HepG2 (cell line): ENCODE measurements at regions not wholly inside any gene's neighbourhood (a gene's known extent, or its start where the extent isn't known, plus 50 kb on each side); places are given as distances from the start of the nearest gene placed in this dataset.

ENCODE experiments used
- ATAC-seq: fragments of 200-7000 bp; cut with Tn5 transposase; 3 replicates; pipeline ENCODE4 v1.9.1; 2020; ENCODE audit warnings: mild to moderate bottlenecking, moderate library complexity
- BruUV-seq: library from RNA; stranded (reverse); fragments of 400-500 nt; replicated peaks from 2 replicates; lab custom pipeline; 2021; lab: Mats Ljungman, UMichigan
- CTCF ChIA-PET: fragments of 300-600 bp; formaldehyde crosslinking; extraction: SDS; loops from one replicate; lab custom pipeline; 2021; ENCODE audit warnings: low total read pairs, inconsistent platforms, low intra/inter-chr PET ratio; lab: Yijun Ruan, JAX
- POLR2A ChIA-PET: fragments of 350-600 bp; sonication (Branson Sonifier 250); formaldehyde crosslinking; loops from one replicate; lab custom pipeline; 2020; ENCODE audit warnings: antibody characterized with exemption, inconsistent platforms; lab: Yijun Ruan, JAX
- DNase-seq: peaks from one replicate; pipeline ENCODE4 v3.0.0-alpha.2; 2015; ENCODE audit warnings: low spot score
- FAIRE-seq: peaks from 3 replicates; lab custom pipeline; 2011; peaks lifted over from hg19 to GRCh38; lab: Jason Lieb, UNC
- H2AFZ ChIP-seq: one replicate; pipeline ENCODE4 v1.6.1; 2011; ENCODE audit warnings: low read length, inconsistent platforms
- H3K27ac ChIP-seq: fragments of 300-600 bp; 3 replicates; pipeline ENCODE4 v1.8.0; 2011; ENCODE audit warnings: mixed run types, mild to moderate bottlenecking, mixed read lengths, low read length, inconsistent platforms; ENCODE audit not compliant: insufficient read depth; ENCODE audit errors: extremely low read length
- H3K27me3 ChIP-seq, 2 experiments: fragments of 200-600 bp in 1 of 2; 2 replicates in 1 of 2; 3 replicates in 1 of 2; pipeline versions ENCODE4 v1.6.0 to v1.8.0; 2011; ENCODE audit warnings: low read length in 2 of 2, mild to moderate bottlenecking in 2 of 2, moderate library complexity in 2 of 2, inconsistent platforms in 1 of 2; ENCODE audit not compliant: insufficient read depth in 2 of 2, control insufficient read depth in 1 of 2
- H3K36me3 ChIP-seq, 2 experiments: fragments of 200-600 bp in 1 of 2; replicated peaks in 1 of 2; 2 replicates in 1 of 2; 3 replicates in 1 of 2; pipeline versions ENCODE4 v1.5.1 to v1.8.0; 2011; ENCODE audit warnings: low read length in 2 of 2, inconsistent platforms in 1 of 2; ENCODE audit not compliant: insufficient read depth in 2 of 2, control insufficient read depth in 1 of 2
- H3K4me1 ChIP-seq: 2 replicates; pipeline ENCODE4 v1.5.1; 2012; ENCODE audit warnings: low read length, inconsistent platforms; ENCODE audit not compliant: insufficient read depth
- H3K4me2 ChIP-seq: 2 replicates; pipeline ENCODE4 v1.6.0; 2011; ENCODE audit warnings: low read depth, low read length, inconsistent platforms
- H3K4me3 ChIP-seq, 3 experiments: fragments of 200-600 bp in 1 of 3; sonication (generic), shearing (Covaris generic) in 1 of 3; replicated peaks in 1 of 3; 2 replicates each; pipeline ENCODE4 v1.5.1; 2011 to 2016; ENCODE audit warnings: low read length in 3 of 3, inconsistent platforms in 2 of 3, low read depth in 2 of 3, mild to moderate bottlenecking in 2 of 3, control low read depth in 1 of 3, mixed read lengths in 1 of 3; ENCODE audit not compliant: insufficient read depth in 1 of 3
- H3K79me2 ChIP-seq: one replicate; pipeline ENCODE4 v1.6.1; 2011; ENCODE audit warnings: low read length, inconsistent platforms; ENCODE audit not compliant: insufficient read depth
- H3K9ac ChIP-seq: 2 replicates; pipeline ENCODE4 v1.6.0; 2011; ENCODE audit warnings: mild to moderate bottlenecking, low read depth, low read length, inconsistent platforms; ENCODE audit not compliant: insufficient read depth
- H3K9me3 ChIP-seq: 2 replicates; pipeline ENCODE4 v1.5.1; 2012; ENCODE audit warnings: mild to moderate bottlenecking, low read length
- H4K20me1 ChIP-seq: 2 replicates; pipeline ENCODE4 v1.6.0; 2011; ENCODE audit warnings: inconsistent platforms, mild to moderate bottlenecking, low read length, moderate library complexity; ENCODE audit not compliant: insufficient read depth
- ATM ChIP-seq: fragments of 450-650 bp; IDR thresholded peaks from 2 replicates; pipeline ENCODE4 v1.7.1; 2017; ENCODE audit warnings: mild to moderate bottlenecking, borderline replicate concordance
- CENPT ChIP-seq: sonication (generic); formaldehyde crosslinking; IDR thresholded peaks from 2 replicates; pipeline ENCODE4 v1.8.0; 2022; ENCODE audit warnings: low read depth, mild to moderate bottlenecking, moderate library complexity, missing genetic modification reagents
- ELF3 ChIP-seq: IDR thresholded peaks from 2 replicates; pipeline ENCODE4 v1.6.1; 2016; ENCODE audit warnings: missing genetic modification reagents, missing compliant biosample characterization
- IRF2 ChIP-seq: IDR thresholded peaks from 2 replicates; pipeline ENCODE4 v1.6.1; 2018; ENCODE audit warnings: missing genetic modification reagents, missing compliant biosample characterization
- PAF1 ChIP-seq: IDR thresholded peaks from 2 replicates; pipeline ENCODE4 v1.6.1; 2016; ENCODE audit warnings: missing genetic modification reagents, missing compliant biosample characterization
- PITX1 ChIP-seq: sonication (generic); formaldehyde crosslinking; IDR thresholded peaks from 2 replicates; pipeline ENCODE4 v1.5.1; 2020; ENCODE audit warnings: mild to moderate bottlenecking, missing genetic modification reagents
- PRMT3 ChIP-seq: sonication (generic); formaldehyde crosslinking; IDR thresholded peaks from 2 replicates; pipeline ENCODE4 v1.8.1; 2022; ENCODE audit warnings: low read depth, mild to moderate bottlenecking, moderate library complexity, missing genetic modification reagents, borderline replicate concordance
- SOX5 ChIP-seq: IDR thresholded peaks from 2 replicates; pipeline ENCODE4 v1.6.1; 2016; ENCODE audit warnings: borderline replicate concordance
- XBP1 ChIP-seq: sonication (generic); formaldehyde crosslinking; IDR thresholded peaks from 2 replicates; pipeline ENCODE4 v1.5.0; 2020; ENCODE audit warnings: missing genetic modification reagents
- YY1 ChIP-seq: IDR thresholded peaks from 2 replicates; pipeline ENCODE4 v1.6.1; 2011; ENCODE audit warnings: low read length, low read depth, moderate library complexity, mild to moderate bottlenecking; ENCODE audit not compliant: insufficient read depth, insufficient replicate concordance
- ZBTB38 ChIP-seq: sonication (generic); formaldehyde crosslinking; IDR thresholded peaks from 2 replicates; pipeline ENCODE4 v1.5.1; 2020; ENCODE audit warnings: mild to moderate bottlenecking, missing genetic modification reagents
- ZNF607 ChIP-seq: sonication (generic); formaldehyde crosslinking; IDR thresholded peaks from 2 replicates; pipeline ENCODE4 v1.5.1; 2020; ENCODE audit warnings: missing genetic modification reagents, mild to moderate bottlenecking, borderline replicate concordance
- WGBS: methylation state at CpG from one replicate; pipeline ENCODE4 v1.1.6; 2017; ENCODE audit warnings: low lambda C conversion rate; 5-methylcytosine and 5-hydroxymethylcytosine counted together
- in situ Hi-C: cut with HindIII; loops from 2 replicates; pipeline ENCODE4 v1.10.0; 2017; ENCODE audit warnings: low pct_unique_long_range_greater_than_20kb; ENCODE audit not compliant: extremely low pct_ligation_motif_present
- intact Hi-C: fragments of 100-400 bp; cut with micrococcal nuclease; formaldehyde crosslinking; loops from one replicate; pipeline ENCODE4 v1.10.0; 2022; ENCODE audit not compliant: unreplicated experiment
- TF ChIP-seq, protein P1 (sequence below): sonication (generic); formaldehyde crosslinking; IDR thresholded peaks from 2 replicates; pipeline ENCODE4 v1.4.0; 2020; ENCODE audit warnings: missing genetic modification reagents
- TF ChIP-seq, protein P2 (sequence below): sonication (generic); formaldehyde crosslinking; IDR thresholded peaks from 2 replicates; pipeline ENCODE4 v1.4.0; 2020; ENCODE audit warnings: low read depth, mild to moderate bottlenecking, missing genetic modification reagents
- TF ChIP-seq, protein P3 (sequence below): sonication (generic); formaldehyde crosslinking; IDR thresholded peaks from 2 replicates; pipeline ENCODE4 v1.5.1; 2020; ENCODE audit warnings: mild to moderate bottlenecking, missing genetic modification reagents, moderate library complexity

DNA sequence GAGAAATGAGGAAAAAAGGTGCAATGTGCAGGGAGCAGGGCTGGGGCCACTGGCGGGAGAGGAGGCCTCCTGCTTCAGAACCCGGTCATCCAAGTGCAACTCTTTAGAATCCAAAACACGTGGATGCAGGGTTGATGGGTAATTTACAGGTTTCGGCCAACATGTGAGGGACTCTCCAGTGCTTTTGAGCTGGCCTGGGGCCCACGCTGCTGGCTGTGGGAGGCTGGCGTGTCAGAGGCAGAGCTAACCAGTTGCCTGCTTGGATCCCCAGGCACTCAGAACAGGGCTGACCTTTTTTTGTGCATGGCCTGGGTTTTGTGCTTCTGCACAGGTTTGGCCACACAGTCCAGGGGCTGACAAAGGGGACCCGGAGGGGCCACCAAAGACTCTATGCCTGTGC is 61.6 kb downstream of the GADD45G start:
- in situ Hi-C loops, result no loop called here
- POLR2A ChIA-PET, result no interaction called here
- Histone ChIP-seq H2AFZ (no peak overlapping the region), H3K36me3 (no peaks in the 10 kb centered on the region), H3K4me1 (peaks cover 52% of the 10 kb centered on the region), H4K20me1 (no peaks in the 10 kb centered on the region), H3K4me3 (no peak overlapping the region), H3K9me3 (no peaks in the 10 kb centered on the region), H3K9ac (no peak overlapping the region), H3K79me2 (no peaks in the 10 kb centered on the region)
- 62% methylated on average over 4 of the region's 7 CpGs for WGBS
- ATAC-seq, result no peak
- CTCF ChIA-PET, result no interaction called here
- no peak for DNase-seq
- TF ChIP-seq ZBTB38 (CRISPR knock-in tag) (no peak), PITX1 (CRISPR knock-in tag) (no peak), ELF3 (CRISPR knock-in tag) (no peak), PAF1 (no peak), PRMT3 (no peak), XBP1 (CRISPR knock-in tag) (no peak), YY1 (no peak), IRF2 (CRISPR knock-in tag) (no peak), ATM (no peak), CENPT (no peak), SOX5 (CRISPR knock-in tag) (no peak), ZNF607 (CRISPR knock-in tag) (no peak)
- TF ChIP-seq, protein P1, sequence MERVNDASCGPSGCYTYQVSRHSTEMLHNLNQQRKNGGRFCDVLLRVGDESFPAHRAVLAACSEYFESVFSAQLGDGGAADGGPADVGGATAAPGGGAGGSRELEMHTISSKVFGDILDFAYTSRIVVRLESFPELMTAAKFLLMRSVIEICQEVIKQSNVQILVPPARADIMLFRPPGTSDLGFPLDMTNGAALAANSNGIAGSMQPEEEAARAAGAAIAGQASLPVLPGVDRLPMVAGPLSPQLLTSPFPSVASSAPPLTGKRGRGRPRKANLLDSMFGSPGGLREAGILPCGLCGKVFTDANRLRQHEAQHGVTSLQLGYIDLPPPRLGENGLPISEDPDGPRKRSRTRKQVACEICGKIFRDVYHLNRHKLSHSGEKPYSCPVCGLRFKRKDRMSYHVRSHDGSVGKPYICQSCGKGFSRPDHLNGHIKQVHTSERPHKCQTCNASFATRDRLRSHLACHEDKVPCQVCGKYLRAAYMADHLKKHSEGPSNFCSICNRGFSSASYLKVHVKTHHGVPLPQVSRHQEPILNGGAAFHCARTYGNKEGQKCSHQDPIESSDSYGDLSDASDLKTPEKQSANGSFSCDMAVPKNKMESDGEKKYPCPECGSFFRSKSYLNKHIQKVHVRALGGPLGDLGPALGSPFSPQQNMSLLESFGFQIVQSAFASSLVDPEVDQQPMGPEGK (CRISPR knock-in tag), result no peak
- TF ChIP-seq, protein P2, sequence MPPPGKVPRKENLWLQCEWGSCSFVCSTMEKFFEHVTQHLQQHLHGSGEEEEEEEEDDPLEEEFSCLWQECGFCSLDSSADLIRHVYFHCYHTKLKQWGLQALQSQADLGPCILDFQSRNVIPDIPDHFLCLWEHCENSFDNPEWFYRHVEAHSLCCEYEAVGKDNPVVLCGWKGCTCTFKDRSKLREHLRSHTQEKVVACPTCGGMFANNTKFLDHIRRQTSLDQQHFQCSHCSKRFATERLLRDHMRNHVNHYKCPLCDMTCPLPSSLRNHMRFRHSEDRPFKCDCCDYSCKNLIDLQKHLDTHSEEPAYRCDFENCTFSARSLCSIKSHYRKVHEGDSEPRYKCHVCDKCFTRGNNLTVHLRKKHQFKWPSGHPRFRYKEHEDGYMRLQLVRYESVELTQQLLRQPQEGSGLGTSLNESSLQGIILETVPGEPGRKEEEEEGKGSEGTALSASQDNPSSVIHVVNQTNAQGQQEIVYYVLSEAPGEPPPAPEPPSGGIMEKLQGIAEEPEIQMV (CRISPR knock-in tag), result no peak
- TF ChIP-seq, protein P3, sequence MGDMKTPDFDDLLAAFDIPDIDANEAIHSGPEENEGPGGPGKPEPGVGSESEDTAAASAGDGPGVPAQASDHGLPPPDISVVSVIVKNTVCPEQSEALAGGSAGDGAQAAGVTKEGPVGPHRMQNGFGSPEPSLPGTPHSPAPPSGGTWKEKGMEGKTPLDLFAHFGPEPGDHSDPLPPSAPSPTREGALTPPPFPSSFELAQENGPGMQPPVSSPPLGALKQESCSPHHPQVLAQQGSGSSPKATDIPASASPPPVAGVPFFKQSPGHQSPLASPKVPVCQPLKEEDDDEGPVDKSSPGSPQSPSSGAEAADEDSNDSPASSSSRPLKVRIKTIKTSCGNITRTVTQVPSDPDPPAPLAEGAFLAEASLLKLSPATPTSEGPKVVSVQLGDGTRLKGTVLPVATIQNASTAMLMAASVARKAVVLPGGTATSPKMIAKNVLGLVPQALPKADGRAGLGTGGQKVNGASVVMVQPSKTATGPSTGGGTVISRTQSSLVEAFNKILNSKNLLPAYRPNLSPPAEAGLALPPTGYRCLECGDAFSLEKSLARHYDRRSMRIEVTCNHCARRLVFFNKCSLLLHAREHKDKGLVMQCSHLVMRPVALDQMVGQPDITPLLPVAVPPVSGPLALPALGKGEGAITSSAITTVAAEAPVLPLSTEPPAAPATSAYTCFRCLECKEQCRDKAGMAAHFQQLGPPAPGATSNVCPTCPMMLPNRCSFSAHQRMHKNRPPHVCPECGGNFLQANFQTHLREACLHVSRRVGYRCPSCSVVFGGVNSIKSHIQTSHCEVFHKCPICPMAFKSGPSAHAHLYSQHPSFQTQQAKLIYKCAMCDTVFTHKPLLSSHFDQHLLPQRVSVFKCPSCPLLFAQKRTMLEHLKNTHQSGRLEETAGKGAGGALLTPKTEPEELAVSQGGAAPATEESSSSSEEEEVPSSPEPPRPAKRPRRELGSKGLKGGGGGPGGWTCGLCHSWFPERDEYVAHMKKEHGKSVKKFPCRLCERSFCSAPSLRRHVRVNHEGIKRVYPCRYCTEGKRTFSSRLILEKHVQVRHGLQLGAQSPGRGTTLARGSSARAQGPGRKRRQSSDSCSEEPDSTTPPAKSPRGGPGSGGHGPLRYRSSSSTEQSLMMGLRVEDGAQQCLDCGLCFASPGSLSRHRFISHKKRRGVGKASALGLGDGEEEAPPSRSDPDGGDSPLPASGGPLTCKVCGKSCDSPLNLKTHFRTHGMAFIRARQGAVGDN (CRISPR knock-in tag), result no peak
- TF ChIP-seq, all 625 proteins: peak for 0
- Histone ChIP-seq H3K27me3 (peaks cover 5 to 23% of the 10 kb centered on the region in 2 experiments; a peak in 4 of 5 replicates), H3K4me2 (no peak overlapping the region), H3K27ac (no peak overlapping the region)
- no peak for FAIRE-seq
- intact Hi-C loops, result no loop called here
- BruUV-seq, result no TSS peak
